GM12878 (cell line): ENCODE measurements at regions not wholly inside any gene's neighbourhood (a gene's known extent, or its start where the extent isn't known, plus 50 kb on each side); places are given as distances from the start of the nearest gene placed in this dataset.

Source experiments
- ATAC-seq: fragments of 200-7000 bp; cut with Tn5 transposase; 3 replicates; pipeline ENCODE4 v1.9.1; 2020; ENCODE audit warnings: mild to moderate bottlenecking, moderate library complexity
- BruUV-seq: library from RNA; stranded (reverse); fragments of 400-500 nt; replicated peaks from 2 replicates; lab custom pipeline; 2021; lab: Mats Ljungman, UMichigan
- CTCF ChIA-PET: fragments of 300-600 bp; sonication (Branson Sonifier 250); formaldehyde crosslinking; extraction: SDS; loops from one replicate; lab custom pipeline; 2021; ENCODE audit warnings: inconsistent platforms; lab: Yijun Ruan, JAX
- POLR2A ChIA-PET: fragments of 350-600 bp; formaldehyde crosslinking; extraction: SDS; loops from one replicate; lab custom pipeline; 2021; ENCODE audit warnings: inconsistent platforms; lab: Charles Lee
- RAD21 ChIA-PET: fragments of 300-600 bp; sonication (Branson Sonifier 250); formaldehyde crosslinking; loops from one replicate; lab custom pipeline; 2023; ENCODE audit warnings: antibody characterized with exemption; ENCODE audit not compliant: unreplicated experiment; lab: Charles Lee
- SMC1A ChIA-PET: fragments of 300-600 bp; sonication (Branson Sonifier 250); formaldehyde crosslinking; loops from one replicate; lab custom pipeline; 2023; ENCODE audit not compliant: unreplicated experiment, uncharacterized antibody; lab: Charles Lee
- DNase-seq: peaks from one replicate; pipeline ENCODE4 v3.0.0-alpha.2; 2011; ENCODE audit warnings: low read depth, low spot score
- FAIRE-seq: peaks from 3 replicates; lab custom pipeline; 2011; peaks lifted over from hg19 to GRCh38; lab: Jason Lieb, UNC
- H2AFZ ChIP-seq: 2 replicates; pipeline ENCODE4 v1.6.0; 2011; ENCODE audit warnings: low read depth, low read length, control low read depth; ENCODE audit not compliant: control insufficient read depth
- H3K27ac ChIP-seq: 2 replicates; pipeline ENCODE4 v1.5.1; 2011; ENCODE audit warnings: control low read depth; ENCODE audit not compliant: control insufficient read depth, insufficient read depth
- H3K27me3 ChIP-seq, 2 experiments: replicated peaks in 1 of 2; 2 replicates each; pipeline versions ENCODE4 v1.6.0 to v1.6.1; 2011; ENCODE audit warnings: low read length in 1 of 2; ENCODE audit not compliant: control insufficient read depth in 2 of 2, insufficient read depth in 2 of 2
- H3K36me3 ChIP-seq, 2 experiments: 2 replicates each; pipeline ENCODE4 v1.5.1; 2011; ENCODE audit warnings: low read length in 1 of 2; ENCODE audit not compliant: control insufficient read depth in 2 of 2, insufficient read depth in 2 of 2
- H3K4me1 ChIP-seq: 2 replicates; pipeline ENCODE4 v1.6.1; 2011; ENCODE audit warnings: mild to moderate bottlenecking, low read length, moderate library complexity, mixed read lengths; ENCODE audit not compliant: control insufficient read depth, insufficient read depth
- H3K4me2 ChIP-seq: 2 replicates; pipeline ENCODE4 v1.6.0; 2011; ENCODE audit warnings: control low read depth; ENCODE audit not compliant: control insufficient read depth, insufficient read depth
- H3K4me3 ChIP-seq: fragments of 200-600 bp; sonication (generic); 2 replicates; pipeline ENCODE4 v1.5.1; 2016
- H3K79me2 ChIP-seq: 2 replicates; pipeline ENCODE4 v1.6.0; 2011; ENCODE audit warnings: low read length; ENCODE audit not compliant: control insufficient read depth, insufficient read depth
- H3K9ac ChIP-seq: 2 replicates; pipeline ENCODE4 v1.8.0; 2011; ENCODE audit warnings: low read length, control low read depth, mixed read lengths; ENCODE audit not compliant: control insufficient read depth, insufficient read depth
- H3K9me3 ChIP-seq: replicated peaks from 3 replicates; pipeline ENCODE4 v1.5.1; 2011; ENCODE audit warnings: mild to moderate bottlenecking, low read length; ENCODE audit not compliant: control insufficient read depth, insufficient read depth
- H4K20me1 ChIP-seq: 2 replicates; pipeline ENCODE4 v1.6.0; 2011; ENCODE audit not compliant: control insufficient read depth, insufficient read depth
- BMI1 ChIP-seq: fragments of 450-650 bp; IDR thresholded peaks from 2 replicates; pipeline ENCODE4 v1.6.1; 2016; ENCODE audit warnings: mild to moderate bottlenecking, moderate library complexity, borderline replicate concordance
- CEBPB ChIP-seq, 2 experiments: fragments of 150-350 bp in 1 of 2; IDR thresholded peaks; 2 replicates each; pipeline ENCODE4 v1.6.1; 2012 to 2014; ENCODE audit warnings: low read depth in 2 of 2, low read length in 2 of 2, borderline replicate concordance in 1 of 2, inconsistent platforms in 1 of 2
- CREB1 ChIP-seq: IDR thresholded peaks from 2 replicates; pipeline ENCODE4 v1.6.1; 2012; ENCODE audit warnings: low read depth, mild to moderate bottlenecking, inconsistent platforms
- FOS ChIP-seq: IDR thresholded peaks from 3 replicates; pipeline ENCODE4 v1.6.1; 2011; ENCODE audit warnings: borderline replicate concordance; ENCODE audit not compliant: insufficient read length; ENCODE audit errors: extremely low read depth
- HDAC6 ChIP-seq: fragments of 200-600 bp; sonication (generic); IDR thresholded peaks from one replicate; pipeline ENCODE4 v1.8.0; 2017; ENCODE audit warnings: antibody characterized with exemption; ENCODE audit not compliant: unreplicated experiment
- IKZF1 ChIP-seq: fragments of 450-650 bp; conservative IDR thresholded peaks from 2 replicates; pipeline ENCODE4 v1.6.1; 2017; ENCODE audit warnings: antibody characterized with exemption, mild to moderate bottlenecking
- KAT2A ChIP-seq: conservative IDR thresholded peaks from 2 replicates; pipeline ENCODE4 v1.6.1; 2011; ENCODE audit warnings: low read depth, low read length; ENCODE audit not compliant: control insufficient read depth
- MYC ChIP-seq: IDR thresholded peaks from 2 replicates; pipeline ENCODE4 v1.6.1; 2011; ENCODE audit warnings: mild to moderate bottlenecking, low read length, moderate library complexity, inconsistent platforms; ENCODE audit not compliant: insufficient read depth, insufficient replicate concordance, insufficient read length, severe bottlenecking
- NFYA ChIP-seq: IDR thresholded peaks from 2 replicates; pipeline ENCODE4 v1.6.1; 2011; ENCODE audit warnings: low read depth, mild to moderate bottlenecking, low read length, improper control_type of control experiment, borderline replicate concordance
- PAX8 ChIP-seq: fragments of 450-650 bp; IDR thresholded peaks from 2 replicates; pipeline ENCODE4 v1.6.1; 2017; ENCODE audit warnings: mild to moderate bottlenecking, moderate library complexity
- RCOR1 ChIP-seq: conservative IDR thresholded peaks from 2 replicates; pipeline ENCODE4 v1.6.1; 2012; ENCODE audit warnings: low read depth, low read length, improper control_type of control experiment
- SREBF1 ChIP-seq: IDR thresholded peaks from 2 replicates; pipeline ENCODE4 v1.6.1; 2012; ENCODE audit warnings: mild to moderate bottlenecking, low read length
- SUZ12 ChIP-seq: fragments of 200-600 bp; sonication (generic); IDR thresholded peaks from one replicate; pipeline ENCODE4 v1.6.1; 2018; ENCODE audit warnings: antibody characterized with exemption, mild to moderate bottlenecking; ENCODE audit not compliant: unreplicated experiment
- TCF3 ChIP-seq: IDR thresholded peaks from 2 replicates; pipeline ENCODE4 v1.6.1; 2012; ENCODE audit warnings: low read depth, mild to moderate bottlenecking, low read length, borderline replicate concordance; ENCODE audit not compliant: insufficient read depth
- WGBS: methylation state at CpG from one replicate; pipeline ENCODE4 v1.1.6; 2016; ENCODE audit warnings: low lambda C conversion rate; ENCODE audit not compliant: insufficient replicate concordance, insufficient coverage; ENCODE audit errors: missing lambda C conversion rate; 5-methylcytosine and 5-hydroxymethylcytosine counted together
- in situ Hi-C: fragments of 300-500 bp; cut with MboI; formaldehyde crosslinking; loops from 9 replicates; pipeline ENCODE4 v1.14.3; 2018; ENCODE audit warnings: mixed read lengths
- intact Hi-C: fragments of 100-400 bp; cut with micrococcal nuclease; formaldehyde crosslinking; loops from one replicate; pipeline ENCODE4 v1.14.2; 2022; ENCODE audit not compliant: unreplicated experiment
- TF ChIP-seq, protein P1 (sequence below): fragments of 450-650 bp; IDR thresholded peaks from 2 replicates; pipeline ENCODE4 v1.6.1; 2014; ENCODE audit warnings: mild to moderate bottlenecking
- TF ChIP-seq, protein P2 (sequence below): fragments of 450-650 bp; IDR thresholded peaks from 2 replicates; pipeline ENCODE4 v1.6.1; 2016; ENCODE audit warnings: mild to moderate bottlenecking
- TF ChIP-seq, protein P3 (sequence below): fragments of 450-650 bp; IDR thresholded peaks from 2 replicates; pipeline ENCODE4 v1.6.1; 2016; ENCODE audit warnings: mild to moderate bottlenecking, moderate library complexity, borderline replicate concordance
- TF ChIP-seq, protein P4 (sequence below): IDR thresholded peaks from 2 replicates; pipeline ENCODE4 v1.6.1; 2012; ENCODE audit warnings: low read depth, low read length, improper control_type of control experiment

DNA sequence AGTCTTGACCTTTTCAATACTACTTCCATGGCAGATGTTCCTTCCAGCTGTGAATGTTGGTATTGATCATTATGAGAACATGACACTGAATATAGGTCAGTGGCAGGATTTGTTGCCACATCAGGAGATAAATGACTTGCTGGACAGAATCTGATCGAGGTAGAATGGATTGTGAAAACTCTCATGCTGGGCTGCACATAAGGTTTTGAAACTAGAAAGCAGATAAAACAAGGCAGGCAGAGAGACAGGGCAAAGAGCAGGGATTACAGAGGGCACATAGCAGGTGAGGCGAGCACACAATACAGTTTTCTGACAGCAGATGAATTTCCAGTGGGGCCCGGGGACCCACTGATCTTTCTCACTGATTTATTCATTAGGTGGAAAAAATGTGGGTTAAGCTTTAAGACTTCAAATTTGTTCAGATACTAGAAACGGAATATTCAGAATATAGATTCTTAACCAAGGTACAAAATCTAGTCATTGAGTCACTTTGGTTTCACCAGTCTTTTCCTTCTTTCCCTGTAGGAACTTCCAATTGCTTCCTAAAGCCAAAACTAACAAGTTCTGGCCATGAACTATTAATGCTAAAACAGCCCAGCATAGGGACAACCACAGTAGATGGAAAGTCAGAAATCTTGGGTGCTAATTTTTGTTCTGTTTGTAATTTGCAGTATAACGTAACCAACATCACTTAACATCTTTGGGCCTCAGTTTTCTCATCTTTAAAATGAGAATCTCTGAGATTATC is 296.0 kb upstream of the PTBP2 start:
- no peaks in the 10 kb centered on the region for H3K27me3 ChIP-seq
- POLR2A ChIA-PET, result no interaction called here
- H3K4me3 ChIP-seq, result no peak overlapping the region
- no peak overlapping the region for H3K27ac ChIP-seq
- SMC1A ChIA-PET, result no interaction called here
- no peak overlapping the region for H3K4me2 ChIP-seq
- no peaks in the 10 kb centered on the region for H3K36me3 ChIP-seq
- intact Hi-C loops (no loop called here), in situ Hi-C loops (no loop called here)
- H3K9ac ChIP-seq, result no peak overlapping the region
- CTCF ChIA-PET, result interaction anchor here (0.6 kb wide), 1 partner anchor 287 kb away, joined by 3 read pairs; no protein-coding TSS in a partner anchor
- DNase-seq (no peak), FAIRE-seq (no peak), ATAC-seq (no peak)
- H3K9me3 ChIP-seq, result no peaks in the 10 kb centered on the region
- no peaks in the 10 kb centered on the region for H3K79me2 ChIP-seq
- no peaks in the 10 kb centered on the region for H3K4me1 ChIP-seq
- 15% methylated on average over 5 of the region's 5 CpGs for WGBS
- RAD21 ChIA-PET, result no interaction called here
- no peaks in the 10 kb centered on the region for H4K20me1 ChIP-seq
- no peak overlapping the region for H2AFZ ChIP-seq
- BruUV-seq, result no TSS peak
- TF ChIP-seq SUZ12, result no peak
- no peak for TF ChIP-seq RCOR1
- TF ChIP-seq HDAC6, result no peak
- no peak for TF ChIP-seq CREB1
- TF ChIP-seq, protein P1, sequence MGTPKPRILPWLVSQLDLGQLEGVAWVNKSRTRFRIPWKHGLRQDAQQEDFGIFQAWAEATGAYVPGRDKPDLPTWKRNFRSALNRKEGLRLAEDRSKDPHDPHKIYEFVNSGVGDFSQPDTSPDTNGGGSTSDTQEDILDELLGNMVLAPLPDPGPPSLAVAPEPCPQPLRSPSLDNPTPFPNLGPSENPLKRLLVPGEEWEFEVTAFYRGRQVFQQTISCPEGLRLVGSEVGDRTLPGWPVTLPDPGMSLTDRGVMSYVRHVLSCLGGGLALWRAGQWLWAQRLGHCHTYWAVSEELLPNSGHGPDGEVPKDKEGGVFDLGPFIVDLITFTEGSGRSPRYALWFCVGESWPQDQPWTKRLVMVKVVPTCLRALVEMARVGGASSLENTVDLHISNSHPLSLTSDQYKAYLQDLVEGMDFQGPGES, result no peak
- no peak for TF ChIP-seq BMI1
- TF ChIP-seq NFYA, result no peak
- TF ChIP-seq MYC, result no peak
- TF ChIP-seq, protein P2, sequence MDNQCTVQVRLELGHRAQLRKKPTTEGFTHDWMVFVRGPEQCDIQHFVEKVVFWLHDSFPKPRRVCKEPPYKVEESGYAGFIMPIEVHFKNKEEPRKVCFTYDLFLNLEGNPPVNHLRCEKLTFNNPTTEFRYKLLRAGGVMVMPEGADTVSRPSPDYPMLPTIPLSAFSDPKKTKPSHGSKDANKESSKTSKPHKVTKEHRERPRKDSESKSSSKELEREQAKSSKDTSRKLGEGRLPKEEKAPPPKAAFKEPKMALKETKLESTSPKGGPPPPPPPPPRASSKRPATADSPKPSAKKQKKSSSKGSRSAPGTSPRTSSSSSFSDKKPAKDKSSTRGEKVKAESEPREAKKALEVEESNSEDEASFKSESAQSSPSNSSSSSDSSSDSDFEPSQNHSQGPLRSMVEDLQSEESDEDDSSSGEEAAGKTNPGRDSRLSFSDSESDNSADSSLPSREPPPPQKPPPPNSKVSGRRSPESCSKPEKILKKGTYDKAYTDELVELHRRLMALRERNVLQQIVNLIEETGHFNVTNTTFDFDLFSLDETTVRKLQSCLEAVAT, result no peak
- no peak for TF ChIP-seq KAT2A
- TF ChIP-seq SREBF1, result no peak
- no peak for TF ChIP-seq FOS
- TF ChIP-seq, protein P3, sequence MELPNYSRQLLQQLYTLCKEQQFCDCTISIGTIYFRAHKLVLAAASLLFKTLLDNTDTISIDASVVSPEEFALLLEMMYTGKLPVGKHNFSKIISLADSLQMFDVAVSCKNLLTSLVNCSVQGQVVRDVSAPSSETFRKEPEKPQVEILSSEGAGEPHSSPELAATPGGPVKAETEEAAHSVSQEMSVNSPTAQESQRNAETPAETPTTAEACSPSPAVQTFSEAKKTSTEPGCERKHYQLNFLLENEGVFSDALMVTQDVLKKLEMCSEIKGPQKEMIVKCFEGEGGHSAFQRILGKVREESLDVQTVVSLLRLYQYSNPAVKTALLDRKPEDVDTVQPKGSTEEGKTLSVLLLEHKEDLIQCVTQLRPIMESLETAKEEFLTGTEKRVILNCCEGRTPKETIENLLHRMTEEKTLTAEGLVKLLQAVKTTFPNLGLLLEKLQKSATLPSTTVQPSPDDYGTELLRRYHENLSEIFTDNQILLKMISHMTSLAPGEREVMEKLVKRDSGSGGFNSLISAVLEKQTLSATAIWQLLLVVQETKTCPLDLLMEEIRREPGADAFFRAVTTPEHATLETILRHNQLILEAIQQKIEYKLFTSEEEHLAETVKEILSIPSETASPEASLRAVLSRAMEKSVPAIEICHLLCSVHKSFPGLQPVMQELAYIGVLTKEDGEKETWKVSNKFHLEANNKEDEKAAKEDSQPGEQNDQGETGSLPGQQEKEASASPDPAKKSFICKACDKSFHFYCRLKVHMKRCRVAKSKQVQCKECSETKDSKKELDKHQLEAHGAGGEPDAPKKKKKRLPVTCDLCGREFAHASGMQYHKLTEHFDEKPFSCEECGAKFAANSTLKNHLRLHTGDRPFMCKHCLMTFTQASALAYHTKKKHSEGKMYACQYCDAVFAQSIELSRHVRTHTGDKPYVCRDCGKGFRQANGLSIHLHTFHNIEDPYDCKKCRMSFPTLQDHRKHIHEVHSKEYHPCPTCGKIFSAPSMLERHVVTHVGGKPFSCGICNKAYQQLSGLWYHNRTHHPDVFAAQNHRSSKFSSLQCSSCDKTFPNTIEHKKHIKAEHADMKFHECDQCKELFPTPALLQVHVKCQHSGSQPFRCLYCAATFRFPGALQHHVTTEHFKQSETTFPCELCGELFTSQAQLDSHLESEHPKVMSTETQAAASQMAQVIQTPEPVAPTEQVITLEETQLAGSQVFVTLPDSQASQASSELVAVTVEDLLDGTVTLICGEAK, result no peak
- TF ChIP-seq PAX8, result no peak
- no peak for TF ChIP-seq IKZF1
- TF ChIP-seq CEBPB (IDR thresholded peaks at IDR 0.05; ENCODE audit: borderline replicate concordance in 1 of 2, low read depth in 2 of 2, low read length in 2 of 2), result no peak
- TF ChIP-seq TCF3, result no peak
- TF ChIP-seq, protein P4, sequence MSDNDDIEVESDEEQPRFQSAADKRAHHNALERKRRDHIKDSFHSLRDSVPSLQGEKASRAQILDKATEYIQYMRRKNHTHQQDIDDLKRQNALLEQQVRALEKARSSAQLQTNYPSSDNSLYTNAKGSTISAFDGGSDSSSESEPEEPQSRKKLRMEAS, result no peak
